Activated naive CD8-positive, alpha-beta T cell treated with anti-CD3 and anti-CD28 coated beads for 36 hours (primary cell): ENCODE measurements at regions not wholly inside any gene's neighbourhood (a gene's known extent, or its start where the extent isn't known, plus 50 kb on each side); places are given as distances from the start of the nearest gene placed in this dataset.

ENCODE experiments used
- DNase-seq: peaks from one replicate; pipeline ENCODE4 v3.0.0; 2021
- H3K27ac Mint-ChIP-seq: one replicate; pipeline ENCODE4 v1.8.0; 2022; ENCODE audit warnings: mild to moderate bottlenecking, moderate library complexity, mixed read lengths
- H3K27me3 Mint-ChIP-seq: one replicate; pipeline ENCODE4 v1.8.0; 2022; ENCODE audit warnings: mild to moderate bottlenecking, mixed read lengths
- H3K36me3 Mint-ChIP-seq: one replicate; pipeline ENCODE4 v1.8.0; 2021; ENCODE audit warnings: mild to moderate bottlenecking, mixed read lengths
- H3K4me1 Mint-ChIP-seq: one replicate; pipeline ENCODE4 v1.8.0; 2021; ENCODE audit warnings: mixed read lengths
- H3K4me3 Mint-ChIP-seq: one replicate; pipeline ENCODE4 v1.8.0; 2022; ENCODE audit warnings: mild to moderate bottlenecking, moderate library complexity, mixed read lengths
- H3K9me3 Mint-ChIP-seq: one replicate; pipeline ENCODE4 v1.8.0; 2022; ENCODE audit warnings: mixed read lengths

GRCh38 chr13:33725340-33725739 is 92.6 kb upstream of the RFC3 start:
- Mint-ChIP-seq H3K4me3 (no peak overlapping the region), H3K9me3 (no peaks in the 10 kb centered on the region), H3K27ac (no peak overlapping the region), H3K27me3 (no peaks in the 10 kb centered on the region), H3K4me1 (peaks cover 17% of the 10 kb centered on the region), H3K36me3 (no peaks in the 10 kb centered on the region)
- DNase-seq: no peak

- Mint-ChIP-seq H3K36me3 (no peaks in the 10 kb centered on the region), H3K27me3 (no peaks in the 10 kb centered on the region), H3K4me3 (no peak overlapping the region), H3K9me3 (no peaks in the 10 kb centered on the region), H3K4me1 (peaks cover 9% of the 10 kb centered on the region), H3K27ac (no peak overlapping the region)
- DNase-seq: no peak
These were observed 90.5 kb upstream of the RFC3 start for GRCh38 chr13:33727297-33728083.

DNA sequence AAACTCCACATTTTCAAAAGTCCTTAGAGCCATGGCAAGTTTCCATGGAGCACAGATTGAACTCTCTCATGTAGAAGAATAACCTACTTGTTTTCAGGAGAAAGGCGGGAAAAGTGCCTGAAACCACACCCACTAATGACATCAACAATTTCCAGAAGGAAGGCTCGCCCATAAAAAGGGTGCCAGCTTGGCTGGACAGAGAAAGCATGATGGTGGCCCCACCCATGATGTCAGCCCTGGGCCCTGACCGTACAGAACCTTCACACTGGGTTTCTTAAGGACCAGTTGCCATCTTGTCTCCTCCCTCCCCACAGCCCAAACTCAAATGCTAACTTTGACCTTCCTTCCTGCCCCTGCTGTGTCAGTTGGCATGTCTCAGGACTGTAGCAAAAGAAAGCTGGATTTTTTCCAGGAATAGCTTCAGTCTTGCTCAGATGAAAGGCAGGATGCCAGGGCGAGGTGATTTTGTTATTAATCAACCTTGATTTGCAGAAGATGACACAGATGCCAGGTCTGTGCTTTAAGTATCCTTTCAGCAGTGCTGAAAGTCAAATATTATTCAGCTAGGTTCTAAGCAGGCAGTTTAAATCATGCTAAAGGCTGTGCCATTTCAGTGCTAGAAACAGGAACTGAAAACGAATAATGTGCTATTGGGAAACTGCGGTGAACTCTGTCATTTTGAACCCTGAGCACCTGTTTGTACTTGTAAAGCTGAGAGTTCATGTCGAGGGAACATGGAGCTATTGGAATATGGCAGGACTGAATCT is 89.5 kb upstream of the RFC3 start:
- H3K9me3 Mint-ChIP-seq: no peaks in the 10 kb centered on the region
- H3K4me3 Mint-ChIP-seq: no peak overlapping the region
- H3K36me3 Mint-ChIP-seq: no peaks in the 10 kb centered on the region
- H3K27ac Mint-ChIP-seq: no peak overlapping the region
- no peaks in the 10 kb centered on the region for H3K27me3 Mint-ChIP-seq
- no peak for DNase-seq
- peaks cover 5% of the 10 kb centered on the region for H3K4me1 Mint-ChIP-seq

DNA sequence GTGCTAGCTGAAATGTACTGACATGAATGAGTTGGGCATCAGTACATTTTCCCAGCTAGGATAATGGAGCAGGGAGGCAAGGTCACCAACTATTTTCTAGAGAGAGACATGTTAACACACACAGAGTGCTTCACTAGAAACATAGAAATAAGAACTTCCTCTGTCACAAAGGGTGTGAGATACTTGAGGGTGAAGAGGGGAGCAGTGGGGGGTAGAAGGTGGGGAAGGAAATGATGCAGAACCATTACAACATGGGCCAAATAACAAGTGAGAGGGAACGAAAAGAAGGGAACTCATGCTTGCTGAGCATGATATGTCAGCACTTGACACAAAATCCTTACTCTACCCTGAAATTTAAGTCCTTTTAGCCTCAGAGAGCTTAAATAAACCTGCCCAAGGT is 87.8 kb upstream of the RFC3 start:
- Mint-ChIP-seq H3K36me3 (no peaks in the 10 kb centered on the region), H3K27ac (no peak overlapping the region), H3K9me3 (no peaks in the 10 kb centered on the region), H3K4me1 (peaks cover 2% of the 10 kb centered on the region), H3K27me3 (no peaks in the 10 kb centered on the region), H3K4me3 (no peak overlapping the region)
- no peak for DNase-seq

DNA sequence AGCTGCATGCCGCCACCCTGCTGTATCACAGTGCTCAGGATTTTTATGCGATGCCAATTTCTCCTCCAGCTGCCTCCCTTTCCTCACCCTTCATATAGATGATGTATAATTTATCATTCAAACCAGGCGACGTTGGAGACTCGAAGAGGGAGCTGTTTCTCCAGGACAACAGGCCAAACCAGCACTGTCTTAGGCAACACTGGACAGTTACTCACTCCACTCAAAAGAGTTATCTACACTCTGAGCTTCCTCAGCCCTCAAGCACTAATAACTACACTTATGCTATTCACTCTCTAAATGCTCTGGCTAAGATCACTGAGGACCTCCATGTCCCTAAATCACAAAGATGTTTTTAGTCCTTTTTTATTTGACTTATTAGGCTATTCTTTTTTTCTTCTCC is 87.3 kb upstream of the RFC3 start:
- Mint-ChIP-seq H3K27me3 (no peaks in the 10 kb centered on the region), H3K4me1 (peaks cover 2% of the 10 kb centered on the region), H3K4me3 (no peak overlapping the region), H3K36me3 (no peaks in the 10 kb centered on the region), H3K27ac (no peak overlapping the region), H3K9me3 (no peaks in the 10 kb centered on the region)
- no peak for DNase-seq

DNA sequence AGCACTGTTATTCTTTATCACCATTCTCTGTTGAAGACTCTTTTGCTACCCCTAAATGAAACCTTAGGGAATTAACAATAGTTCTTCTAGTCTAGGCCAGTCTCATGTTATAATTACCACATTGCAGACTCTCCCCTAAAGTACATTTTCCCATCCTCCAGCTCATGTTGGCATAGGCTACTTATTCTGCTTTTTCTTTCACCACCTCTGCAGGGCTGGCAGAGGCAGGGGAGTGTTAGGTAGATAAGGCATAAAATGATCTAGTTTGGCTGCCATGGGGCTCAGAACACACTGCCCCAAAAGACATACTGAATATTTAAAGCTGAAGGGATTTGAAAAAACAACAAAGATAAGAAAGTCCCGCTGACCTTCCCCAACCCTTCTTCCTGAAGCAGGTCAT is 82.7 kb upstream of the RFC3 start:
- H3K4me3 Mint-ChIP-seq: no peak overlapping the region
- H3K27me3 Mint-ChIP-seq: peaks cover 11% of the 10 kb centered on the region
- no peaks in the 10 kb centered on the region for H3K36me3 Mint-ChIP-seq
- no peak for DNase-seq
- H3K27ac Mint-ChIP-seq: no peak overlapping the region
- H3K9me3 Mint-ChIP-seq: no peaks in the 10 kb centered on the region
- peaks cover 2% of the 10 kb centered on the region for H3K4me1 Mint-ChIP-seq

DNA sequence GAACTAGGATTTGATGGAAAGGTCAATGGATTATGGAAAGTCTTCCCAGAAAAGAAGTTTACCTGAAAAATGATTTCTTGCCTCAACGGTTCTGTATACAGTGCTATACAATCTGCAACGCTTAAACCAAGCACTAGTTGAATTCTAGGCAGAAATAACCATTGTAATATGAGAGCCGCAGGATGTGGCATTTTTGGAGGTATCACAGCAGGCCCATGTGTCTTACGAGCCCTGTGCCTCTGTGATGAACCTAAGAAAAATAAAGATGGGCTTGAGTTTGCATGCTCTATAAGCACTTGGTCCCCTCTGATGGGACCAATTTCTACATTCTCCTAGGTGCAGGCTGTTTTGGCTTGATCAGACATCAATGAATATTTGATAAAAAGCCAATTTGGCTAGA is 78.7 kb upstream of the RFC3 start:
- H3K27me3 Mint-ChIP-seq: peaks cover 11% of the 10 kb centered on the region
- DNase-seq: no peak
- H3K4me3 Mint-ChIP-seq: no peak overlapping the region
- H3K36me3 Mint-ChIP-seq: no peaks in the 10 kb centered on the region
- H3K4me1 Mint-ChIP-seq: peaks cover 9% of the 10 kb centered on the region
- H3K9me3 Mint-ChIP-seq: no peaks in the 10 kb centered on the region
- H3K27ac Mint-ChIP-seq: no peak overlapping the region

DNA sequence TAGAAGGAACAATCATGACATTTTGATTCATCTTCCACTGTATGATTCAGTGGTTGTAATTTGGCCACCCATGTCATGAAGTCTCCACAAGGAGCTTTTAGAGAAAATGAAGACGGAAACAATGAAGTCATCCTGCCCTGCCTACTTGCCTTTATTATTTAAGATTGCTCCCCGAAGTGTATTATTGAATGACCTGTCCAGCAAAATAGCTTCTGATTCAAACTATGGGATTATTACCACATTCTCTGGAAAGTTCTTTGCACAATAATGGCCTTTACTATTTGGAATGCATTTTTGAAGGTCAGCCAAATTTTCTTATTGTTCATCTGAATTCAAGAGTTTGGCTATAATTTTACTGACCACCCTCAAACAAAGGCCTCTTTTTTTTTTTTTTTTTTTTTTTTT is 77.8 kb upstream of the RFC3 start:
- no peak for DNase-seq
- Mint-ChIP-seq H3K4me3 (no peak overlapping the region), H3K27ac (no peak overlapping the region), H3K27me3 (peaks cover 11% of the 10 kb centered on the region), H3K4me1 (peaks cover 16% of the 10 kb centered on the region), H3K9me3 (no peaks in the 10 kb centered on the region), H3K36me3 (no peaks in the 10 kb centered on the region)

- H3K4me1 Mint-ChIP-seq: peaks cover 18% of the 10 kb centered on the region
- no peak overlapping the region for H3K27ac Mint-ChIP-seq
- H3K27me3 Mint-ChIP-seq: peaks cover 11% of the 10 kb centered on the region
- no peaks in the 10 kb centered on the region for H3K9me3 Mint-ChIP-seq
- no peak for DNase-seq
- H3K36me3 Mint-ChIP-seq: no peaks in the 10 kb centered on the region
- H3K4me3 Mint-ChIP-seq: no peak overlapping the region
These were observed 75.6 kb upstream of the RFC3 start for GRCh38 chr13:33742321-33742720.

- Mint-ChIP-seq H3K4me1 (peaks cover 18% of the 10 kb centered on the region), H3K27ac (peak overlapping the region; percentile 17), H3K36me3 (no peaks in the 10 kb centered on the region), H3K9me3 (peaks cover 1% of the 10 kb centered on the region), H3K4me3 (no peak overlapping the region), H3K27me3 (peaks cover 3% of the 10 kb centered on the region)
- DNase-seq: no peak
These were observed 74.2 kb upstream of the RFC3 start for GRCh38 chr13:33743438-33744368.

DNA sequence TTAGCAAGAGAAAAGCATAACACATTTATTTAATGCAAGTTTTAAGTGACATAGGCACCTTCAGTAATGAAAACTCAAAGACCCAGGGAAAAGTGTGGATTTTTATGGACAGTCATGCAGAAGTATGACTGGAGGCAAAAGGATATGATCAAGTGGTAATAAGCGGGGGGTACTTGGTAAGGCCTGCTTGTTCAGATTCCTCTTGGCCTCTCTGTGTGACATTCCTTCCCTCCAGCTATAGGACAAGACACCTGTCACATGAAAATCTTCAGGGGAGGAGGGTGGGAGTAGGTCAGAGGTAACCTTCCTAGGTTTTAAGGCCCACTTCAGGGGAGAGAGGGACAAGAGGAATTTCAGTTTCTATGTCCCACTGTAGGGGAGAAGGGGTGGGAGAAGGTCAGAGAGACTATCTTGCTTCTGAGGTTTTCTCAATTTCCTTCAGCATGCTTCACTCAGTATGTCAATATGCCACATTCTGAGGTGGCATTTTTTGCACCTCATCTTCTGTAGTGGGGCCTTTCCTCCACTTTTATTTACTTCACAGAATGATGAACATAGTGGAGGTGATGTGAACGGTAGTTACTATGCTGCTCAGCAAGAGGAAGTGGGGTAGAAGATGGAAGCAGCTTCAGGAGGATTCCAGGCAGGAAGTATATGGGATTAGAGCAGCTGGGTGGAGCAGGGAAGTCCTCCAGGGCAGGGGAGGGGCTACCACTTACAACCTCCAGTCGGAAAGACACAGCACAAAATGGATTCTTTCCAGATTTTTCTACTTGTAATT is 73.2 kb upstream of the RFC3 start:
- DNase-seq: no peak
- H3K36me3 Mint-ChIP-seq: no peaks in the 10 kb centered on the region
- peaks cover 1% of the 10 kb centered on the region for H3K9me3 Mint-ChIP-seq
- H3K4me1 Mint-ChIP-seq: peaks cover 18% of the 10 kb centered on the region
- H3K27ac Mint-ChIP-seq: no peak overlapping the region
- H3K27me3 Mint-ChIP-seq: no peaks in the 10 kb centered on the region
- H3K4me3 Mint-ChIP-seq: no peak overlapping the region

GRCh38 chr13:33745370-33746324 is 72.3 kb upstream of the RFC3 start:
- Mint-ChIP-seq H3K4me3 (no peak overlapping the region), H3K36me3 (no peaks in the 10 kb centered on the region), H3K27ac (no peak overlapping the region), H3K27me3 (no peaks in the 10 kb centered on the region), H3K4me1 (peaks cover 17% of the 10 kb centered on the region), H3K9me3 (peaks cover 1% of the 10 kb centered on the region)
- DNase-seq: no peak

GRCh38 chr13:33746867-33747266 is 71.1 kb upstream of the RFC3 start:
- Mint-ChIP-seq H3K4me3 (no peak overlapping the region), H3K27me3 (no peaks in the 10 kb centered on the region), H3K9me3 (peaks cover 1% of the 10 kb centered on the region), H3K4me1 (peaks cover 17% of the 10 kb centered on the region), H3K36me3 (no peaks in the 10 kb centered on the region), H3K27ac (no peak overlapping the region)
- no peak for DNase-seq

DNA sequence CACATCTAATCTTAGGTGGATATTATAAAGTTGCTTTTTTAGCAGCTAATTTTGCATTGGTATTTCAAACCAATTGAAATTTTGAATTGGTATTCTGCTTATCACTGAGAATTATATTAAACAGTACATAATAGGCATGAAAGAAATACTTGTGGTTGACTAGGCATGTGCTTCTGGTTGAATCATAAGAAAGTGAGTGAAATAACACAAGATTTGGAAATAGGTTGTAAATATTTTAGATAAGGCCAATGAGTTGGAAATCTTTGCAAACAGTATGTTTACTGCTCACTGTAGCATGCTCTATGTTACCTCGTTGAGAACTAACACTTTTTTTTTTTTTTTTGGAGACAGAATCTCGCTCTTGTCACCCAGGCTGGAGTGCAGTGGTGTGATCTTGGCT is 66.8 kb upstream of the RFC3 start:
- Mint-ChIP-seq H3K27ac (no peak overlapping the region), H3K36me3 (no peaks in the 10 kb centered on the region), H3K27me3 (peaks cover 5% of the 10 kb centered on the region), H3K4me3 (no peak overlapping the region), H3K9me3 (peaks cover 1% of the 10 kb centered on the region), H3K4me1 (peaks cover 5% of the 10 kb centered on the region)
- DNase-seq: no peak
